ENCODE measurements at regions not wholly inside any gene's neighbourhood (a gene's known extent, or its start where the extent isn't known, plus 50 kb on each side); places are given as distances from the start of the nearest gene placed in this dataset.

- TF ChIP-seq REST (IDR thresholded peaks at IDR 0.05; ENCODE audit: borderline replicate concordance) (no peak), REST (CRISPR knock-in tag; IDR thresholded peaks at IDR 0.05; ENCODE audit: low read depth) (no peak), ZNF133 (CRISPR knock-in tag; IDR thresholded peaks at IDR 0.05) (no peak), HDAC1 (IDR thresholded peaks at IDR 0.05) (no peak), GABPA (tag; conservative IDR thresholded peaks at IDR 0.05; ENCODE audit: low read depth) (no peak)
These were observed 200.8 kb upstream of the IL12A start (continued) for GRCh38 chr3:159787794-159788205.
